ENCODE measurements at regions not wholly inside any gene's neighbourhood (a gene's known extent, or its start where the extent isn't known, plus 50 kb on each side); places are given as distances from the start of the nearest gene placed in this dataset.

- no peak for DNase-seq (ENCODE audit: low read depth in 2 of 2)
Measured at GRCh38 chr10:47190802-47191450, 109.1 kb upstream of the GDF10 start.

DNA sequence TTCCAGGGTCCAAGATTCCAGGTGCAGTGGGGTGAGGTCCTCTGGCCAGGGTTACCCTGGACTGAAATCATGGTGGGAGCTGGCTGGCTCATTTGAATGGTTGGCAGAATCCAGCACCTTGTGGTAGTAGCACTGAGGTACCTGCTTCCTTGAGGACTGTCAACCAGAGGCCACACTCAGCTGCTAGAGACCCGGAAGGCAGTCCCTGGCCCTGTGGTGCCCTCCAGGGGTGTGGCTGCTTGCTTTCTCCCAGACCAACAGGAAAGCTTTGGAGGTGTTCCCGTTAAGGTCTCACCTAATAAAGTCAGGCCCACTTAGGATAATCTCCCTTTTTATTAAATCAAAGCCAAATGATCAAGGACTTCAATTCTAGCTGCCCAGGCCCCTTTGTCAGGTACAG lies 107.7 kb upstream of the GDF10 start:
- DNase-seq (ENCODE audit: low read depth in 2 of 2), result no peak

DNA sequence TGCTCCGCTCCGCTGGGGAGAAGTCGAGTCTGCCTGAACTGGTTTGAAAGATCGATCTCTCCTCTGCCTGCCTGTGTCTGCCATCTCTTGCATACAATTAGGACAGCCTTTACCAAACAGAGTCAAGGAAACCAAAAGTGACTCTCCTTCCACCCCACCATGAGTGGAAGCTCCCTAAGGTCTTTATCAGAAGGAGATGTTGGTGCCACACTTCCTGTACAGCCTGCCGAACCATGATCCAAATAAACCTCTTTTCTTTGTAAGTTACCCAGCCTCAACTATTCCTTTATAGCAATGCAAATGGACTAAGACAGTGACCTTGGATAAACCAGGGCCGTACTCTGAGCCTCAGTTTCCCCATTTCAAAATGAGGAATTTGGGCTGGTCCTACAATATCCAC lies 106.3 kb upstream of the GDF10 start:
- DNase-seq (ENCODE audit: low read depth in 2 of 2), result no peak

GRCh38 chr10:47195274-47195885 lies 104.6 kb upstream of the GDF10 start:
- peak in 1 of 2 donors; percentile 12 for DNase-seq (ENCODE audit: low read depth in 2 of 2)

- no peak for DNase-seq (ENCODE audit: low read depth in 2 of 2)
Measured at GRCh38 chr10:47196691-47197090, 103.3 kb upstream of the GDF10 start.

- no peak for DNase-seq (ENCODE audit: low read depth in 2 of 2)
Measured at GRCh38 chr10:47198221-47198620, 101.8 kb upstream of the GDF10 start.

- DNase-seq (ENCODE audit: low read depth in 2 of 2), result no peak
Measured at GRCh38 chr10:47205192-47205591, 94.8 kb upstream of the GDF10 start.

DNA sequence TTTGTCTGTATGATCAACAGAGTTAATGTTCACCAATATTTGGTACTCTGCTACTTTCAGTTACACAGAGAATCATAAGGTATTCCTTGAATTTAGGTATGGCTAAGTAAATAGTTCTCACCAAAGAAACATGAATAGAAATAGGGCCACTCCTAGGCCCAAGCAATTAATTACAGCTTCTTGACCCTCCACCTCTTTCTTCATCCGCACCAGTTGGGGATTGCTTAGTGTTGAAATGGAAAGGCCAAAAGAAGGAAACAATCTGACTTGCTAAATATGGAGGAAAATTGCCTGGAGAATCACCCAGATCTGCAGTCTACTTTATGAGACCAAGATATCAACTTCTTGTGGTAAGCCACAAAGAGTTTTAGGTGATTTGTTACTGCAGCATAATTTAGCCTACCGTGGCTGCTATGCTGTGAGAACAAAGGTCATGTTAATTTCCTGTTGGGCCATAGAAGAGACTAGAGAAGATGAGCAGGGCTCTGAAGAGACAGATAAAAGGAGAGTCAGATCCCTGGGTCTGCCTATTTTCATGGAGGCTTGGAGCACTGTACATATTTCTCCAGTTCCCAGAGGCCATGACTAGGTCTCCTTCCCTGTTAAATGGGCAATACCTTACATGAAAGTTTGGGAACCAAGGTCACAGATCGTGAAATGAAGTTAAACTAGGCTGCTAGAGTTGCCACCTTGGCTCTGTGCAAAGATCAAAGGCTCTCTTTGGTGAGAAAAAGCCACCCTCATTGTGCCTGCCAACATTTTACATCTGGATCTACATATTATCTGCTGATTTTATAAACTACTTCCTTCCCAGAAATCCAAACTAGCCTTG lies 93.3 kb upstream of the GDF10 start:
- DNase-seq (ENCODE audit: low read depth in 2 of 2), result no peak

- no peak for DNase-seq (ENCODE audit: low read depth in 2 of 2)
Measured at GRCh38 chr10:47207281-47207615, 92.7 kb upstream of the GDF10 start.

GRCh38 chr10:47207894-47208469 lies 92.0 kb upstream of the GDF10 start:
- DNase-seq (ENCODE audit: low read depth in 2 of 2), result no peak

GRCh38 chr10:47209466-47209865 lies 90.5 kb upstream of the GDF10 start:
- DNase-seq (ENCODE audit: low read depth in 2 of 2), result no peak

DNA sequence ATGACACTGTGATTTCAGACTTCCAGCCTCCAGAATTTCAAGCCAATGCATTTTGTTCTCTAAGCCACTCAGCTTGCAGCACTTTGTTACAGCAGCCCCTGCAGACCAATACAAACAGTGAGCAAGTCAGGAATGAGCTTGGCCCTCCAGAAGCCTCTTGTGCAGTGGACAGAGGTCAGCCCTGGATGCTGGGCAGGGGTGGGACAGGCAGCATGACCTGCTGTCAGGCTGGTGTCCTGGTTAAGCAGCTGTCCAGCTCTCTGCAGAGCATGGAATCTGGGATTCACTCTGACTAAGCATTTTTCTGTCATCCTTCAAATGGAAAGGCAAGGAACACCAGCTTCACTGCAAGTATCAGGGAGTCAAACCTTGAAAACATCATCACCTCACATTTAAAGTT lies 85.5 kb upstream of the GDF10 start:
- DNase-seq (ENCODE audit: low read depth in 2 of 2), result no peak

DNA sequence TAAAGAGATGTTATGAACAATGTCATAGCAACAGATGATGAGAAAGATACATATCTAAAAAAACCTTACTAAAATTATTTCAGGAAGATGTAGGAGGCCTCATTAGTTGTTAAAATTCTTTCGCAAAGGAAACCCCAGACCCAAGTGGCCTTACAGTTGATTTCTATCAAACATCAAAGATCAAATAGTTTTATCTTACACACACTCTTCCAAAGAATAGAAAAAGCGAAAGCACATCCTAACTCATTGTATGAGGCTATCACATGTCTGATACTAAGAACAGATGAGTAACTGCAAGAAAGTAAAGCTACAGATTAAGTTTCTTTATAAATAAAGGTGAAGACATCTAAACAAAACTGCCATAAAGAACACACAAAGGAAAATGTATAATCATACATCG lies 82.9 kb upstream of the GDF10 start:
- DNase-seq (ENCODE audit: low read depth in 2 of 2), result no peak

- DNase-seq (ENCODE audit: low read depth in 2 of 2), result no peak
Measured at GRCh38 chr10:47218803-47219202, 81.2 kb upstream of the GDF10 start.

DNA sequence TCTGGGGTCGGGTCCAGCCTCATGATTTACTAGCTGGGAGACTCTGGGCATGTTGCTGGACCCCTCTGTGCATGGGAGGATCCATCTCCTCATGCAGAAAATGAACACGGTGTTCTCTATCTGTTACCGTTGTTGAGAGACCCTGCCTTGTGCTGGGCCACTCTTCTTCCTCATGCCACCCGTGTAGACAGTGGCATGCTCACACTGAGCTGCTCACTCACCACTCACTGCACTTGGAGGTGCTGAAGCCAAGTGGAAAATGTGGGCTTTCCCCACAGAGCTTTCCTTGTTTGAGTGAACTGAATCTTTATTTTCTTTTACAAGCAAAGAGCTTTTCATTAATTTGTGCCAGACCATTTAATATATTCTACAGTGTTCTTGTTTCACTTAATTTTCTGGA lies 77.5 kb upstream of the GDF10 start:
- DNase-seq (ENCODE audit: low read depth in 2 of 2), result no peak

GRCh38 chr10:47223236-47223635 lies 76.8 kb upstream of the GDF10 start:
- no peak for DNase-seq (ENCODE audit: low read depth in 2 of 2)

DNA sequence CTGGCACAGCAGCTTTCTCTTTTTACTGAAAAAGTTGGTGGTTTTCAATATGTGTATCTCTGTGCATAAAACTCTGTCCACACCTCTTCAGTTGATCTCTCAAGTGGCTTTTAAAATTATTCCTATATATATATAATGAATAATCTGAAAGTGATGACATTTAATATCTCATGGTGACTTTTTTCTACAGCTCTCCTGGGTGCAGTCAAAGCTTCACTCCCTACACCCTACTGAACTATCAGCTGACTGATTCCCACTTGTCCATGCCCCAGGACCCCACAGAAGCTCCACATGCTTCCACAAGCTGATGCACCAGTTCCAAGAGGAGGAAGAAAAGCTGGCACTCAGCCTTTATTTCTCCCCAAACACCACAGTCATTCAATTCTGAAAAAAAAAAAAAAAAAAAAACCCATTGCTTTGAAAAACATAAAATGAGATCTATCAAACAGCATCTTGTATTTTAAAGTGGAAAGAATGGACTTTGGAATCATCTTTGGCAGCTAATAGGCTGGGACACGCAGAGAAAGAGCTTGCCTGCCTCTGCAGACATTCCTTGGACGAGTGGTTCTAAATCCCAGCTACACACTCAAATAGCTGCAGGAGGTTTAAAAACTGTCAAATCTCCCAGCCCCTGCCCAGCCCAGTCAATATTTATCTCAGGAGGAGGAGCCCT lies 75.3 kb upstream of the GDF10 start:
- no peak for DNase-seq (ENCODE audit: low read depth in 2 of 2)

GRCh38 chr10:47225219-47225927 lies 74.6 kb upstream of the GDF10 start:
- DNase-seq (ENCODE audit: low read depth in 2 of 2), result no peak

DNA sequence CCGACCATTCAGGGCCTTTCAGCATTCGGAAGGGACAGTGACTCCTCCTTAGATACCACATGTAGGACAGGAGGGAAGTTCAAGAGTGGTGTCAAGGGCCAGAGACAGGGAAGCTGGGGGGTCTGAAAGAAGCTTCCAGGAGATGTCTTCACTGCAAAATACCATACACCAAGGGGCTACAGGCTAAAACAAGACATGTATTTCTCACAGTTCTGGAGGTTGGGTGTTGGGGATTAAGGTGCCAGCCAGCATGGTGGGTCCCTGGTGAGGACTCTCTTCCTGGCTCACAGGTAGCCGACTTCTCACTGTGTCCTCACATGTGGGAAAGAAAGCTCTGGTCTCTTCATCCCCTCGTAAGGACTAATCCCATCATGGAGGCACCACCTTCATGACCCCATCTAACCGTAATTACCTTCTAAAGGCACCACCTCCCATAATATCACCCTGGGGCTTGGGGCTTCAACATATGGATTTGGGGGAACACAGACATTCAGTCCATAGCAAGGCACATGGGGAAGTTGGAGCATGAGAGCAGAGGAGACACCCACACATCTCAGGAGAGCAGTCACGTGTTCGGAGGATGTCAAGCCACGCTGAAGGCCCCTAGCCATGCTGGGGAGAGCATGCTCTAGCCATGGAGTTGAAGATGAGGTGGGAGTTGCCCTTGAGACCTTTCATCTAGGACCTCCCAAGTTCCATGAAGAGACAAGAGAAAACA lies 73.9 kb upstream of the GDF10 start:
- no peak for DNase-seq (ENCODE audit: low read depth in 2 of 2)

GRCh38 chr10:47230482-47230881 lies 69.5 kb upstream of the GDF10 start:
- no peak for DNase-seq (ENCODE audit: low read depth in 2 of 2)

DNA sequence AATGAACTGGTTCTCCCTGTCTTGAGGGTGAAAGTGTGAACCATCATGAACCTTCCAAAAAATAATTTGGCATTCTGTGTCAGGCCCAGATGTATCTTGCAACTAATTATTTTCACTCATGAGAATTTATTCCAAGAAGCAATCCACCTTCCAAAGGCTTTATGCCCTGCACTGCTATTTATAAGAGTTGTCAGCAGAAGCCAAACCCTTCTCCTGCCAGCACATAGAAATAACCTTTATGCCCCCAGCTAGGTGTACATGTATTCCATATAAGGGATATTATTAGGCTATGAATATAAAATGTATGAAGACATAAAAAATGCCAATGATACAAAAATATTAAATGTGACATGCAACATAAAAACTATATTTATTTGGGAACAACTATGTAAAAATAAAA lies 69.0 kb upstream of the GDF10 start:
- no peak for DNase-seq (ENCODE audit: low read depth in 2 of 2)

All from stimulated activated CD8-positive, alpha-beta memory T cell treated with anti-CD3 and anti-CD28 coated beads, Interleukin-15, amount 100 ng/mL, for 48 hours (primary cell).